Glutamatergic neuron (in vitro differentiated cells): ENCODE measurements at regions not wholly inside any gene's neighbourhood (a gene's known extent, or its start where the extent isn't known, plus 50 kb on each side); places are given as distances from the start of the nearest gene placed in this dataset.

Experiments
- DNase-seq: peaks from one replicate; pipeline ENCODE4 v3.0.0; 2022
- H3K27ac Mint-ChIP-seq: one replicate; pipeline ENCODE4 v1.8.0; 2020; ENCODE audit warnings: mild to moderate bottlenecking, mixed read lengths, inconsistent platforms; ENCODE audit not compliant: unreplicated experiment
- H3K27me3 Mint-ChIP-seq: one replicate; pipeline ENCODE4 v1.8.0; 2020; ENCODE audit warnings: mild to moderate bottlenecking, moderate library complexity, mixed read lengths, inconsistent platforms; ENCODE audit not compliant: unreplicated experiment
- H3K36me3 Mint-ChIP-seq: one replicate; pipeline ENCODE4 v1.8.0; 2020; ENCODE audit warnings: mild to moderate bottlenecking, mixed read lengths, inconsistent platforms; ENCODE audit not compliant: unreplicated experiment
- H3K4me1 Mint-ChIP-seq: one replicate; pipeline ENCODE4 v1.8.0; 2020; ENCODE audit warnings: mild to moderate bottlenecking, low read depth, mixed read lengths, inconsistent platforms; ENCODE audit not compliant: unreplicated experiment
- H3K4me3 Mint-ChIP-seq: one replicate; pipeline ENCODE4 v1.8.0; 2020; ENCODE audit warnings: mild to moderate bottlenecking, mixed read lengths, inconsistent platforms; ENCODE audit not compliant: unreplicated experiment
- H3K9me3 Mint-ChIP-seq: one replicate; pipeline ENCODE4 v1.8.0; 2020; ENCODE audit warnings: mild to moderate bottlenecking, moderate library complexity, mixed read lengths, inconsistent platforms; ENCODE audit not compliant: unreplicated experiment
- TF ChIP-seq, protein P1 (sequence below): fragments of 200-600 bp; sonication (generic); IDR thresholded peaks from one replicate; pipeline ENCODE4 v1.5.0; 2021; ENCODE audit not compliant: partially characterized antibody, unreplicated experiment

DNA sequence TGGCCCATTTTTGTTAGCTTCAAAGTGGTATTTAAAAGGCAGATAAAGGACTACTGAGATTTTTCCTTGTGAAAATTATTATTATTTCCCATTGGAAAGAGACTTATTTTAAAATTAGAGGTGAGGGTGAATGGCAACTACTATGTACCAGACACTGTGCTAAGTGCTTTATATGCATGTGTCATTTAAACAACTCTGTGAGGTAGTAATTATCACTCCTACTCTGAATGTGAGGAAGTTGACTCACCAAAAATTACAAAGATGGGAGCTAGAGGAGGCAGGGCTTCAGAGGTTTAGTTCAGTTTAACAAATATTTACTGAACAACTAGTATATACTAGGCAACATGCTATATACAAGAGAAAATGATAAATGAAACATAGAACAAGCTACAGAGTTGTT, 78.2 kb downstream of the MSL3 start:
- H3K27ac Mint-ChIP-seq, result no peak overlapping the region
- no peaks in the 10 kb centered on the region for H3K36me3 Mint-ChIP-seq
- H3K4me1 Mint-ChIP-seq, result no peaks in the 10 kb centered on the region
- H3K9me3 Mint-ChIP-seq, result no peaks in the 10 kb centered on the region
- no peaks in the 10 kb centered on the region for H3K27me3 Mint-ChIP-seq
- H3K4me3 Mint-ChIP-seq, result no peak overlapping the region
- TF ChIP-seq, protein P1, sequence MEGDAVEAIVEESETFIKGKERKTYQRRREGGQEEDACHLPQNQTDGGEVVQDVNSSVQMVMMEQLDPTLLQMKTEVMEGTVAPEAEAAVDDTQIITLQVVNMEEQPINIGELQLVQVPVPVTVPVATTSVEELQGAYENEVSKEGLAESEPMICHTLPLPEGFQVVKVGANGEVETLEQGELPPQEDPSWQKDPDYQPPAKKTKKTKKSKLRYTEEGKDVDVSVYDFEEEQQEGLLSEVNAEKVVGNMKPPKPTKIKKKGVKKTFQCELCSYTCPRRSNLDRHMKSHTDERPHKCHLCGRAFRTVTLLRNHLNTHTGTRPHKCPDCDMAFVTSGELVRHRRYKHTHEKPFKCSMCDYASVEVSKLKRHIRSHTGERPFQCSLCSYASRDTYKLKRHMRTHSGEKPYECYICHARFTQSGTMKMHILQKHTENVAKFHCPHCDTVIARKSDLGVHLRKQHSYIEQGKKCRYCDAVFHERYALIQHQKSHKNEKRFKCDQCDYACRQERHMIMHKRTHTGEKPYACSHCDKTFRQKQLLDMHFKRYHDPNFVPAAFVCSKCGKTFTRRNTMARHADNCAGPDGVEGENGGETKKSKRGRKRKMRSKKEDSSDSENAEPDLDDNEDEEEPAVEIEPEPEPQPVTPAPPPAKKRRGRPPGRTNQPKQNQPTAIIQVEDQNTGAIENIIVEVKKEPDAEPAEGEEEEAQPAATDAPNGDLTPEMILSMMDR, result no peak
- no peak for DNase-seq

DNA sequence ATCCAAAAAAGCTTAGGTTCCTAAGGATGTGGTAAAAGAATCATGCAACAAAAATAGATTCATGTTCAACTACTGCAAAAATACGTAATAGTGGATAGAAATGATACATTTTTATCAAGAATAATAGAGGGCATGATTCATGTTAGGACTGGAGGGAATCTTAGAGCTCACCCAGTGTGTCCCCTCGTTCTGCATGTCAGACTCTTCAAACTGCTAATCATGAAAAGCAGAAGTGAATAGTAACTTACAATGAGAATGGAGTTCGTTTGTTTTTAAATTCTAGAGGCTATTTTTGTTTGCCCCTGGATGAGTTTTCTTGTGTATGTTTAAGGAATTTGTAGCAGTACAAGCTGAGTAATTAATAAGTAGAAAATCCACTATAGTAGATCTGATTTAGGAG, 79.4 kb downstream of the MSL3 start:
- H3K4me1 Mint-ChIP-seq, result no peaks in the 10 kb centered on the region
- H3K9me3 Mint-ChIP-seq, result no peaks in the 10 kb centered on the region
- no peak overlapping the region for H3K27ac Mint-ChIP-seq
- TF ChIP-seq, protein P1, result no peak
- H3K27me3 Mint-ChIP-seq, result no peaks in the 10 kb centered on the region
- no peaks in the 10 kb centered on the region for H3K36me3 Mint-ChIP-seq
- no peak overlapping the region for H3K4me3 Mint-ChIP-seq
- DNase-seq, result no peak

DNA sequence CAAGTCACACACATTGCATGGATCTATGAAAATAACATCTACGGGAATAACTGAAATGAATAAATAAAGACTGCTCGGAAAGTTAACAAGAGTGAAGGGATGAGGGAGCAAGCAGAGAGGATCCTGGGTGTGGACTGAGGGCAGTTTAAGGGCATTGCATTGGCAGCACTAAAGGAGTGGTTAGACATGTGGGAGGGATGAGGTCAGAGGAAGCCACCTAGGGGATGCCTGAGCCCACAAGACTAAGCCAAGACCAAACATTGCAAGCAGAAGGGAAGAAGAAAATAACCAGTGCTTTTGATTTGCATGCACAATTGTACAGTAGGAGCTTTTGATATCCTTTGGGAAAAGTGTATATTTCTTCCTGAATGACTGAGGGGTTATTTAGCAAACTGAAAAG, 106.1 kb downstream of the MSL3 start:
- Mint-ChIP-seq H3K27me3 (no peaks in the 10 kb centered on the region), H3K27ac (no peak overlapping the region), H3K36me3 (no peaks in the 10 kb centered on the region), H3K4me3 (no peak overlapping the region), H3K9me3 (no peaks in the 10 kb centered on the region), H3K4me1 (no peaks in the 10 kb centered on the region)
- TF ChIP-seq, protein P1, result no peak
- DNase-seq, result no peak

DNA sequence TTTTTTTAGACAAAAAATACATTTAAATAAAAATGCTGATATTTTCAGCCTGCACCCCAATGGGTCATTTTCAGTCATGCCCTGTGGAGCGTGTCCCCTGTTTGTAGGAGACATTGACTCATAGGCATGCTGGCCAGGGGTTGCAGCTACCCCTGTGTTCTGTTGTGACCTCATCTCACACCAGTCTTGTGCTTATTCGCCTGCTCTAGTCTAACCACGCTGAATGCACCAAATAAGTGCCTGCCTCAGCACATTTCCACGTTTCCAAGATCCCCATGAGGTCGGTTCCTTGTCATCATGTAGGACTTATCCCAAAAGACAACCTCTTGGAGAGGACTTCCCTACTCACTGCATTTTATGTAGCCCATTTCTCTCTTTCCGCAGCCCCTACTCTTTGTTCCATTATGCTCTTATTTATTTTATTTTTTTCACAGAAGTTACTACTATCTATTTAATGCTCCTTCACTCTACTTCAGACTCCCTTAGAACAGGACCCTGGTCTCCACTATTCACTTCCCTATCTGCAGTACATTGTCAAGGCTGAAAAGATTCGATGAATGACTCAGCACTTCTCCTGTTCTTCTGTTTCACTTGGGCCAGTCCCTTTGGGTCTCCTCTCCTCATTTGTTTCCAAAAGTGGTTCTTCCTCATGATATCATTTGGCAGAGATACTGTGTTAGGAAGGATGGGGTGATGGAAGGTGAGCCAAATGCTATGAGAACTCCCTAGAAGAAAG, 109.7 kb downstream of the MSL3 start:
- H3K36me3 Mint-ChIP-seq, result no peaks in the 10 kb centered on the region
- H3K27ac Mint-ChIP-seq, result no peak overlapping the region
- H3K4me3 Mint-ChIP-seq, result no peak overlapping the region
- DNase-seq, result no peak
- no peaks in the 10 kb centered on the region for H3K9me3 Mint-ChIP-seq
- no peaks in the 10 kb centered on the region for H3K4me1 Mint-ChIP-seq
- H3K27me3 Mint-ChIP-seq, result no peaks in the 10 kb centered on the region
- TF ChIP-seq, protein P1, result no peak

DNA sequence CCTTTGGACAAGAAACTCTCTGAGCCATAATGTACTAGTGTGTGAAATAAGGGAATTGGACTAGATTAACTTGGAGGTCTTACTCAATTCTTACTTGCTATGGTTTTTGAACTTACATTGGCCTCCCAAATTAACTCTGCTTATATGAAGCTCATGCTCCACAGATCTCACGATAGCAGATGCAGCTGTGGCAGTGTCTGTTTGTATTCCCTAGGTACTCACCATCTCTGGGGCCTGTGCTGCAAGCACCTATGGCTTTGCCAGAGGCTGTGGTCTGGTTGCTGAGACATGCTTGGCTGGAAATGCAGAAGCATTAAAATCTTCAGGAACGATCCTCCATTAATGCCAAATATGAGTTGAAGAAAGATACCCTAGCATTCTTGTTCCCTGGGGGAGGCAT, 112.8 kb downstream of the MSL3 start:
- Mint-ChIP-seq H3K4me3 (no peak overlapping the region), H3K9me3 (no peaks in the 10 kb centered on the region), H3K4me1 (no peaks in the 10 kb centered on the region), H3K36me3 (no peaks in the 10 kb centered on the region), H3K27me3 (no peaks in the 10 kb centered on the region), H3K27ac (no peak overlapping the region)
- no peak for DNase-seq
- TF ChIP-seq, protein P1, result no peak
